H1 (cell line): ENCODE measurements at regions not wholly inside any gene's neighbourhood (a gene's known extent, or its start where the extent isn't known, plus 50 kb on each side); places are given as distances from the start of the nearest gene placed in this dataset.

Source experiments
- CTCF ChIA-PET: fragments of 300-600 bp; sonication (Branson Sonifier 250); formaldehyde crosslinking; loops from one replicate; lab custom pipeline; 2021; ENCODE audit not compliant: partially characterized antibody; lab: Charles Lee
- POLR2A ChIA-PET: fragments of 300-600 bp; sonication (Branson Sonifier 250); formaldehyde crosslinking; loops from one replicate; lab custom pipeline; 2021; ENCODE audit warnings: inconsistent platforms; ENCODE audit not compliant: partially characterized antibody; lab: Charles Lee
- DNase-seq, 2 experiments: peaks; one replicate each; pipeline versions ENCODE4 v3.0.0 to v3.0.0-alpha.2; 2010 to 2022; ENCODE audit warnings: low spot score in 2 of 2, low read depth in 1 of 2, mixed read lengths in 1 of 2
- FAIRE-seq: peaks from 2 replicates; lab custom pipeline; 2011; peaks lifted over from hg19 to GRCh38; lab: Jason Lieb, UNC
- H2AFZ ChIP-seq: 2 replicates; pipeline ENCODE4 v1.8.1; 2012; ENCODE audit warnings: low read length, inconsistent platforms
- H2AK5ac ChIP-seq: 2 replicates; pipeline ENCODE4 v1.6.1; 2013; ENCODE audit warnings: low read depth, low read length
- H2BK120ac ChIP-seq: replicated peaks from 2 replicates; pipeline ENCODE3; 2013; ENCODE audit warnings: low read depth, low read length, inconsistent platforms
- H2BK12ac ChIP-seq: 2 replicates; pipeline ENCODE4 v1.6.1; 2013; ENCODE audit warnings: low read depth, low read length
- H2BK15ac ChIP-seq: 2 replicates; pipeline ENCODE4 v1.6.1; 2013; ENCODE audit warnings: low read length
- H2BK20ac ChIP-seq: 2 replicates; pipeline ENCODE4 v1.6.1; 2013; ENCODE audit warnings: low read length
- H2BK5ac ChIP-seq: 2 replicates; pipeline ENCODE4 v1.6.1; 2013; ENCODE audit warnings: low read depth, low read length
- H3K14ac ChIP-seq: 2 replicates; pipeline ENCODE4 v1.6.1; 2013; ENCODE audit warnings: inconsistent platforms; ENCODE audit not compliant: insufficient read length
- H3K18ac ChIP-seq: 2 replicates; pipeline ENCODE4 v1.6.1; 2013; ENCODE audit warnings: low read length; ENCODE audit errors: extremely low read depth
- H3K23ac ChIP-seq: 2 replicates; pipeline ENCODE4 v1.6.1; 2013; ENCODE audit warnings: inconsistent platforms; ENCODE audit not compliant: insufficient read length
- H3K23me2 ChIP-seq: 2 replicates; pipeline ENCODE4 v1.6.1; 2013; ENCODE audit warnings: low read depth, low read length
- H3K27ac ChIP-seq: 2 replicates; pipeline ENCODE4 v1.6.1; 2011; ENCODE audit warnings: low read depth, low read length, inconsistent platforms
- H3K27me3 ChIP-seq, 4 experiments: replicated peaks in 1 of 4; 1 replicate in 1 of 4; 2 replicates in 3 of 4; pipeline versions ENCODE4 v1.6.1 to v1.8.1; 2011 to 2013; ENCODE audit warnings: low read length in 3 of 4, mild to moderate bottlenecking in 3 of 4, inconsistent platforms in 2 of 4, mixed read lengths in 2 of 4, moderate library complexity in 1 of 4; ENCODE audit not compliant: control insufficient read depth in 3 of 4, insufficient read depth in 3 of 4; ENCODE audit errors: extremely low read depth in 1 of 4
- H3K36me3 ChIP-seq, 4 experiments: 2 replicates each; pipeline versions ENCODE4 v1.6.1 to v1.8.1; 2011 to 2013; ENCODE audit warnings: mild to moderate bottlenecking in 4 of 4, low read length in 3 of 4, moderate library complexity in 2 of 4, control low read depth in 1 of 4, inconsistent platforms in 1 of 4; ENCODE audit not compliant: insufficient read depth in 4 of 4, control insufficient read depth in 2 of 4
- H3K4ac ChIP-seq: replicated peaks from 2 replicates; pipeline ENCODE3; 2013; ENCODE audit warnings: low read length, low read depth, mixed read lengths, inconsistent platforms; ENCODE audit not compliant: insufficient read length
- H3K4me1 ChIP-seq, 4 experiments: replicated peaks in 1 of 4; 1 replicate in 1 of 4; 2 replicates in 3 of 4; pipeline versions ENCODE4 v1.6.1 to v1.8.1; 2011 to 2013; ENCODE audit warnings: low read length in 3 of 4, inconsistent platforms in 2 of 4, mixed read lengths in 1 of 4; ENCODE audit not compliant: insufficient read depth in 4 of 4, control insufficient read depth in 3 of 4
- H3K4me2 ChIP-seq, 2 experiments: 2 replicates each; pipeline versions ENCODE4 v1.6.1 to v1.8.1; 2011 to 2013; ENCODE audit warnings: low read depth in 2 of 2, low read length in 2 of 2, control low read depth in 1 of 2, inconsistent platforms in 1 of 2, mild to moderate bottlenecking in 1 of 2; ENCODE audit not compliant: insufficient read depth in 1 of 2
- H3K4me3 ChIP-seq, 4 experiments: fragments of 200-600, 300-600 bp in 1 of 4; sonication (generic), shearing (Covaris generic), sonication (Bioruptor Twin) in 1 of 4; 2 replicates each; pipeline versions ENCODE4 v1.5.1 to v1.8.1; 2011 to 2016; ENCODE audit warnings: low read length in 4 of 4, low read depth in 3 of 4, control low read depth in 2 of 4, inconsistent platforms in 2 of 4, mild to moderate bottlenecking in 2 of 4, mixed read lengths in 1 of 4, moderate library complexity in 1 of 4; ENCODE audit not compliant: insufficient read depth in 2 of 4; ENCODE audit errors: extremely low read depth in 1 of 4
- H3K56ac ChIP-seq: replicated peaks from 2 replicates; pipeline ENCODE3; 2013; ENCODE audit warnings: low read depth, mild to moderate bottlenecking, mixed read lengths, low read length, inconsistent platforms; ENCODE audit not compliant: insufficient read length
- H3K79me1 ChIP-seq: 2 replicates; pipeline ENCODE4 v1.6.1; 2013; ENCODE audit warnings: low read depth, low read length, control low read depth
- H3K79me2 ChIP-seq, 2 experiments: 2 replicates each; pipeline versions ENCODE4 v1.6.1 to v1.8.1; 2012 to 2013; ENCODE audit warnings: low read length in 2 of 2, mild to moderate bottlenecking in 2 of 2, inconsistent platforms in 1 of 2; ENCODE audit not compliant: insufficient read depth in 2 of 2, control insufficient read depth in 1 of 2
- H3K9ac ChIP-seq, 4 experiments: replicated peaks in 1 of 4; 1 replicate in 1 of 4; 2 replicates in 3 of 4; pipeline versions ENCODE4 v1.6.1 to v1.8.1; 2011 to 2013; ENCODE audit warnings: low read depth in 3 of 4, low read length in 3 of 4, control low read depth in 2 of 4, mild to moderate bottlenecking in 2 of 4, moderate library complexity in 2 of 4, inconsistent platforms in 1 of 4; ENCODE audit errors: extremely low read depth in 1 of 4
- H3K9me3 ChIP-seq, 2 experiments: 2 replicates each; pipeline versions ENCODE4 v1.6.1 to v1.8.1; 2012 to 2013; ENCODE audit warnings: mild to moderate bottlenecking in 2 of 2, moderate library complexity in 2 of 2, control low read depth in 1 of 2, inconsistent platforms in 1 of 2, low read depth in 1 of 2, low read length in 1 of 2, mixed read lengths in 1 of 2; ENCODE audit not compliant: insufficient read depth in 2 of 2
- H4K20me1 ChIP-seq, 2 experiments: replicated peaks in 1 of 2; 2 replicates each; pipeline versions ENCODE3 to v1.8.1; 2011 to 2013; ENCODE audit warnings: inconsistent platforms in 2 of 2, low read length in 2 of 2, mild to moderate bottlenecking in 1 of 2; ENCODE audit not compliant: insufficient read depth in 2 of 2, control insufficient read depth in 1 of 2
- H4K5ac ChIP-seq: 2 replicates; pipeline ENCODE4 v1.6.1; 2013; ENCODE audit warnings: low read length, low read depth, mixed read lengths, inconsistent platforms; ENCODE audit not compliant: insufficient read length
- H4K8ac ChIP-seq: 2 replicates; pipeline ENCODE4 v1.8.0; 2013; ENCODE audit warnings: mild to moderate bottlenecking, moderate library complexity, low read length, inconsistent platforms; ENCODE audit not compliant: insufficient read depth; ENCODE audit errors: extremely low read depth
- H4K91ac ChIP-seq: replicated peaks from 2 replicates; pipeline ENCODE3; 2013; ENCODE audit warnings: low read length, mixed read lengths, inconsistent platforms; ENCODE audit not compliant: insufficient read length
- BCL11A ChIP-seq, 2 experiments: IDR thresholded peaks; one replicate each; pipeline ENCODE4 v1.6.1; 2011; ENCODE audit warnings: low read depth in 2 of 2, low read length in 2 of 2, mild to moderate bottlenecking in 2 of 2
- HDAC6 ChIP-seq: IDR thresholded peaks from one replicate; pipeline ENCODE4 v1.7.1; 2012; ENCODE audit warnings: low read depth, mild to moderate bottlenecking, inconsistent platforms, low read length, moderate library complexity
- JUND ChIP-seq: IDR thresholded peaks from 2 replicates; pipeline ENCODE4 v1.6.1; 2011; ENCODE audit warnings: mild to moderate bottlenecking, improper control_type of control experiment, low read length
- NANOG ChIP-seq: IDR thresholded peaks from 2 replicates; pipeline ENCODE4 v1.6.1; 2011; ENCODE audit warnings: low read length, low read depth, mild to moderate bottlenecking, inconsistent platforms; ENCODE audit not compliant: insufficient read depth, poor library complexity, severe bottlenecking
- SAP30 ChIP-seq: fragments of 300-600 bp; sonication (generic); IDR thresholded peaks from 2 replicates; pipeline ENCODE4 v1.7.1; 2012; ENCODE audit warnings: low read length, moderate library complexity, mild to moderate bottlenecking, inconsistent platforms; ENCODE audit not compliant: insufficient read depth, insufficient replicate concordance
- SRF ChIP-seq: IDR thresholded peaks from 2 replicates; pipeline ENCODE4 v1.6.1; 2011; ENCODE audit warnings: mild to moderate bottlenecking, low read depth, low read length, moderate library complexity
- YY1 ChIP-seq: IDR thresholded peaks from 2 replicates; pipeline ENCODE4 v1.6.1; 2011; ENCODE audit warnings: low read depth, mild to moderate bottlenecking, low read length
- WGBS, 2 experiments: shearing (Covaris generic) in 1 of 2; methylation state at CpG; one replicate each; pipeline versions ENCODE4 v1.1.6 to v1.1.7; 2013 to 2015; ENCODE audit warnings: low lambda C conversion rate in 2 of 2, mixed read lengths in 2 of 2, inconsistent platforms in 1 of 2, low coverage in 1 of 2, missing lambda C conversion rate in 1 of 2; ENCODE audit not compliant: insufficient replicate concordance in 2 of 2, insufficient coverage in 1 of 2, insufficient read length in 1 of 2; ENCODE audit errors: extremely low coverage in 1 of 2, missing lambda C conversion rate in 1 of 2; 5-methylcytosine and 5-hydroxymethylcytosine counted together

- CTCF ChIA-PET = interaction anchor here (1.5 to 6.6 kb wide), 2 partner anchors 39 to 240 kb away, joined by 4 to 27 read pairs; no protein-coding TSS in a partner anchor
- DNase-seq (no peak), FAIRE-seq (no peak)
- H3K23ac ChIP-seq = no peak overlapping the region
- H3K79me1 ChIP-seq = no peaks in the 10 kb centered on the region
- H3K4ac ChIP-seq = no peak overlapping the region
- no peak overlapping the region for H2BK20ac ChIP-seq
- no peak overlapping the region for H4K8ac ChIP-seq
- H2BK15ac ChIP-seq = no peak overlapping the region
- no peak overlapping the region for H2AK5ac ChIP-seq
- POLR2A ChIA-PET = interaction anchor here (1.0 kb wide), 1 partner anchor 22 kb away, joined by 3 read pairs; no protein-coding TSS in a partner anchor
- no peak overlapping the region for H4K5ac ChIP-seq
- H3K36me3 ChIP-seq = no peaks in the 10 kb centered on the region
- H4K20me1 ChIP-seq = no peaks in the 10 kb centered on the region
- TF ChIP-seq NANOG (peak; percentile 28), JUND (no peak), SRF (no peak), YY1 (no peak), HDAC6 (no peak), SAP30 (no peak), BCL11A (IDR thresholded peaks at IDR 0.05; ENCODE audit: low read depth in 2 of 2, low read length in 2 of 2) (no peak)
- H3K14ac ChIP-seq = no peak overlapping the region
- H3K56ac ChIP-seq = no peak overlapping the region
- H3K9me3 ChIP-seq = no peaks in the 10 kb centered on the region
- no peak overlapping the region for H4K91ac ChIP-seq
- no peak overlapping the region for H2AFZ ChIP-seq
- H3K23me2 ChIP-seq = no peaks in the 10 kb centered on the region
- no peaks in the 10 kb centered on the region for H3K79me2 ChIP-seq
- H3K4me3 ChIP-seq = no peak overlapping the region
- no peak overlapping the region for H3K18ac ChIP-seq
- WGBS, 2 experiments = 83% methylated on average over 4 of the region's 4 CpGs; no CpG with 5 or more reads in 1 of the 2 experiments
- H2BK120ac ChIP-seq = no peak overlapping the region
- no peaks in the 10 kb centered on the region for H3K27me3 ChIP-seq
- no peak overlapping the region for H3K27ac ChIP-seq
- H3K4me2 ChIP-seq = no peak overlapping the region; a peak in 1 of 4 replicates
- H2BK12ac ChIP-seq = no peak overlapping the region
- peaks cover 0 to 13% (median 11%) of the 10 kb centered on the region in 4 experiments; a peak in 5 of 7 replicates for H3K4me1 ChIP-seq
- no peak overlapping the region for H3K9ac ChIP-seq
- no peak overlapping the region for H2BK5ac ChIP-seq
These were observed 394.2 kb downstream of the NUAK1 start for GRCh38 chr12:105744371-105745058.
